NCI-H2196 (cell line): ENCODE measurements at regions not wholly inside any gene's neighbourhood (a gene's known extent, or its start where the extent isn't known, plus 50 kb on each side); places are given as distances from the start of the nearest gene placed in this dataset.
"Not testable (repeated sequence)": the region's sequence is repeated elsewhere in the genome, so short reads cannot be mapped to it uniquely, and the experiment has no call there.

Source experiments
- DNase-seq: peaks from one replicate; lab custom pipeline; 2025; ENCODE audit not compliant: unreplicated experiment; lab: John Stamatoyannopoulos, UW

GRCh38 chr7:153518201-153518984, 533.8 kb upstream of the DPP6 start:
- DNase-seq, result no peak

GRCh38 chr7:153521370-153521769, 530.8 kb upstream of the DPP6 start:
- no peak for DNase-seq

GRCh38 chr7:153522261-153522660, 529.9 kb upstream of the DPP6 start:
- no peak for DNase-seq

- no peak for DNase-seq
These were observed 528.7 kb upstream of the DPP6 start for GRCh38 chr7:153523320-153524015.

- no peak for DNase-seq
These were observed 528.1 kb upstream of the DPP6 start for GRCh38 chr7:153524070-153524601.

- DNase-seq, result no peak
These were observed 523.1 kb upstream of the DPP6 start for GRCh38 chr7:153529100-153529499.

GRCh38 chr7:153529651-153530165, 522.5 kb upstream of the DPP6 start:
- no peak for DNase-seq

GRCh38 chr7:153530441-153530840, 521.8 kb upstream of the DPP6 start:
- no peak for DNase-seq

- no peak for DNase-seq
These were observed 519.9 kb upstream of the DPP6 start for GRCh38 chr7:153532326-153532725.

- no peak for DNase-seq
These were observed 514.9 kb upstream of the DPP6 start for GRCh38 chr7:153537271-153537670.

GRCh38 chr7:153541903-153542302, 510.3 kb upstream of the DPP6 start:
- DNase-seq, result no peak

GRCh38 chr7:153543232-153543631, 509.0 kb upstream of the DPP6 start:
- no peak for DNase-seq

GRCh38 chr7:153550173-153550572, 502.0 kb upstream of the DPP6 start:
- DNase-seq, result no peak

GRCh38 chr7:153564391-153564790, 487.8 kb upstream of the DPP6 start:
- no peak for DNase-seq

GRCh38 chr7:153566324-153566723, 485.9 kb upstream of the DPP6 start:
- DNase-seq, result no peak

- DNase-seq, result no peak
These were observed 484.8 kb upstream of the DPP6 start for GRCh38 chr7:153567426-153567825.

GRCh38 chr7:153569520-153569919, 482.7 kb upstream of the DPP6 start:
- DNase-seq, result not testable (repeated sequence)

GRCh38 chr7:153576096-153576495, 476.1 kb upstream of the DPP6 start:
- no peak for DNase-seq

GRCh38 chr7:153581419-153581818, 470.8 kb upstream of the DPP6 start:
- no peak for DNase-seq

GRCh38 chr7:153584132-153584531, 468.1 kb upstream of the DPP6 start:
- DNase-seq, result no peak

- DNase-seq, result no peak
These were observed 463.6 kb upstream of the DPP6 start for GRCh38 chr7:153588586-153588985.

- DNase-seq, result no peak
These were observed 462.1 kb upstream of the DPP6 start for GRCh38 chr7:153590136-153590535.
